CD4-positive, alpha-beta memory T cell (primary cell): ENCODE measurements at regions not wholly inside any gene's neighbourhood (a gene's known extent, or its start where the extent isn't known, plus 50 kb on each side); places are given as distances from the start of the nearest gene placed in this dataset.
"Not testable (repeated sequence)": the region's sequence is repeated elsewhere in the genome, so short reads cannot be mapped to it uniquely, and the experiment has no call there.

Experiments used
- CTCF ChIA-PET: fragments of 350-600 bp; sonication (Branson Sonifier 250); formaldehyde crosslinking; loops from one replicate; lab custom pipeline; 2021; ENCODE audit warnings: inconsistent platforms; ENCODE audit not compliant: partially characterized antibody; lab: Charles Lee
- POLR2A ChIA-PET: fragments of 350-600 bp; sonication (Branson Sonifier 250); formaldehyde crosslinking; loops from one replicate; lab custom pipeline; 2021; ENCODE audit not compliant: partially characterized antibody; lab: Charles Lee
- DNase-seq, 5 donors: peaks; one replicate each; pipeline versions ENCODE4 v3.0.0 to v3.0.0-alpha.2; 2020 to 2022; ENCODE audit warnings: mixed read lengths in 1 of 5
- H3K27ac ChIP-seq: one replicate; pipeline ENCODE4 v1.7.0; 2013; ENCODE audit warnings: low read depth, low read length
- H3K27me3 ChIP-seq: 2 replicates; pipeline ENCODE4 v1.7.0; 2013; ENCODE audit warnings: mild to moderate bottlenecking, low read length, moderate library complexity; ENCODE audit not compliant: insufficient read depth
- H3K36me3 ChIP-seq: 2 replicates; pipeline ENCODE4 v1.7.0; 2013; ENCODE audit warnings: mild to moderate bottlenecking, low read length, moderate library complexity; ENCODE audit not compliant: insufficient read depth
- H3K4me1 ChIP-seq: 2 replicates; pipeline ENCODE4 v1.7.0; 2013; ENCODE audit warnings: mild to moderate bottlenecking, low read length, moderate library complexity; ENCODE audit not compliant: insufficient read depth
- H3K4me3 ChIP-seq, 2 donors: one replicate each; pipeline ENCODE4 v1.7.0; 2013; ENCODE audit warnings: low read length in 2 of 2, mild to moderate bottlenecking in 1 of 2
- H3K9me3 ChIP-seq, 2 donors: one replicate each; pipeline ENCODE4 v1.7.0; 2013; ENCODE audit warnings: low read length in 2 of 2, control low read depth in 1 of 2; ENCODE audit not compliant: control insufficient read depth in 1 of 2
- H3K27ac Mint-ChIP-seq, 7 donors: one replicate each; pipeline ENCODE4 v1.8.0; 2020 to 2021; ENCODE audit warnings: mixed read lengths in 7 of 7, mild to moderate bottlenecking in 6 of 7, inconsistent platforms in 3 of 7, moderate library complexity in 3 of 7
- H3K27me3 Mint-ChIP-seq, 2 donors: one replicate each; pipeline ENCODE4 v1.8.0; 2020 to 2021; ENCODE audit warnings: mixed read lengths in 2 of 2
- H3K36me3 Mint-ChIP-seq, 2 donors: one replicate each; pipeline ENCODE4 v1.8.0; 2020 to 2021; ENCODE audit warnings: mixed read lengths in 2 of 2, inconsistent platforms in 1 of 2, mild to moderate bottlenecking in 1 of 2
- H3K4me1 Mint-ChIP-seq, 4 donors: one replicate each; pipeline ENCODE4 v1.8.0; 2020 to 2021; ENCODE audit warnings: mixed read lengths in 4 of 4, mild to moderate bottlenecking in 1 of 4
- H3K4me3 Mint-ChIP-seq, 8 donors: one replicate each; pipeline ENCODE4 v1.8.0; 2020 to 2021; ENCODE audit warnings: mixed read lengths in 8 of 8, mild to moderate bottlenecking in 7 of 8, moderate library complexity in 6 of 8, inconsistent platforms in 3 of 8
- H3K9me3 Mint-ChIP-seq, 8 donors: one replicate each; pipeline ENCODE4 v1.8.0; 2020 to 2021; ENCODE audit warnings: mixed read lengths in 8 of 8, mild to moderate bottlenecking in 5 of 8, inconsistent platforms in 3 of 8, moderate library complexity in 1 of 8
- intact Hi-C: fragments of 100-400 bp; cut with micrococcal nuclease; formaldehyde crosslinking; loops from one replicate; pipeline ENCODE4 v1.15.1; 2023

- intact Hi-C loops, H3K27ac ChIP-seq, H3K27me3 Mint-ChIP-seq, H3K36me3 Mint-ChIP-seq, H3K4me1 Mint-ChIP-seq, POLR2A ChIA-PET, H3K4me1 ChIP-seq, H3K36me3 ChIP-seq, H3K27ac Mint-ChIP-seq, H3K4me3 ChIP-seq, H3K9me3 ChIP-seq, H3K9me3 Mint-ChIP-seq, DNase-seq, H3K27me3 ChIP-seq, H3K4me3 Mint-ChIP-seq, CTCF ChIA-PET: not testable (repeated sequence)
These were observed 224.7 kb downstream of the LNPK start for GRCh38 chr2:175777337-175777736.

GRCh38 chr2:175769200-175769599, 232.9 kb downstream of the LNPK start:
- intact Hi-C loops = no loop called here
- ChIA-PET CTCF (no interaction called here), POLR2A (no interaction called here)

GRCh38 chr2:175766880-175767279, 235.2 kb downstream of the LNPK start:
- ChIA-PET CTCF (no interaction called here), POLR2A (no interaction called here)
- H3K27me3 Mint-ChIP-seq = peaks cover 0 to 3% of the 10 kb centered on the region in 2 donors

More at GRCh38 chr2:175769200-175769599, 232.9 kb downstream of the LNPK start:
- DNase-seq = no peak
- Mint-ChIP-seq H3K27ac (no peak overlapping the region), H3K36me3 (no peaks in the 10 kb centered on the region), H3K9me3 (peaks cover 0 to 2% (median 0%) of the 10 kb centered on the region in 8 donors), H3K27me3 (peaks cover 2 to 7% of the 10 kb centered on the region in 2 donors), H3K4me1 (no peaks in the 10 kb centered on the region), H3K4me3 (no peak overlapping the region)
- H3K27ac ChIP-seq = no peak overlapping the region
- H3K9me3 ChIP-seq = no peaks in the 10 kb centered on the region
- no peak overlapping the region for H3K4me3 ChIP-seq
- H3K27me3 ChIP-seq = no peaks in the 10 kb centered on the region
- H3K4me1 ChIP-seq = no peaks in the 10 kb centered on the region
- no peaks in the 10 kb centered on the region for H3K36me3 ChIP-seq

GRCh38 chr2:175755656-175756386, 246.2 kb downstream of the LNPK start:
- Histone ChIP-seq H3K36me3 (no peaks in the 10 kb centered on the region), H3K9me3 (no peaks in the 10 kb centered on the region), H3K27me3 (no peaks in the 10 kb centered on the region), H3K27ac (no peak overlapping the region), H3K4me3 (no peak overlapping the region), H3K4me1 (no peaks in the 10 kb centered on the region)
- no peak for DNase-seq
- Mint-ChIP-seq H3K9me3 (peaks cover 0 to 19% (median 4%) of the 10 kb centered on the region in 8 donors), H3K4me3 (no peak overlapping the region), H3K36me3 (no peaks in the 10 kb centered on the region), H3K27ac (no peak overlapping the region), H3K4me1 (no peaks in the 10 kb centered on the region), H3K27me3 (peaks cover 4 to 8% of the 10 kb centered on the region in 2 donors)
- CTCF ChIA-PET = no interaction called here
- intact Hi-C loops = no loop called here
- POLR2A ChIA-PET = no interaction called here

More at GRCh38 chr2:175766880-175767279, 235.2 kb downstream of the LNPK start:
- no peaks in the 10 kb centered on the region for H3K4me1 ChIP-seq
- H3K4me1 Mint-ChIP-seq = no peaks in the 10 kb centered on the region
- H3K27ac ChIP-seq = no peak overlapping the region
- no peaks in the 10 kb centered on the region for H3K36me3 ChIP-seq
- no peaks in the 10 kb centered on the region for H3K9me3 ChIP-seq
- no peak overlapping the region for H3K27ac Mint-ChIP-seq
- no peaks in the 10 kb centered on the region for H3K9me3 Mint-ChIP-seq
- no peaks in the 10 kb centered on the region for H3K36me3 Mint-ChIP-seq
- no peaks in the 10 kb centered on the region for H3K27me3 ChIP-seq
- H3K4me3 ChIP-seq = no peak overlapping the region
- no peak overlapping the region for H3K4me3 Mint-ChIP-seq
- no peak for DNase-seq
- intact Hi-C loops = no loop called here

- no peaks in the 10 kb centered on the region for H3K4me1 ChIP-seq
- CTCF ChIA-PET = no interaction called here
- H3K27ac ChIP-seq = no peak overlapping the region
- no peak overlapping the region for H3K4me3 ChIP-seq
- DNase-seq = no peak
- POLR2A ChIA-PET = no interaction called here
- Mint-ChIP-seq H3K36me3 (no peaks in the 10 kb centered on the region), H3K27me3 (peaks cover 4 to 8% of the 10 kb centered on the region in 2 donors), H3K4me3 (no peak overlapping the region), H3K9me3 (peaks cover 0 to 19% (median 5%) of the 10 kb centered on the region in 8 donors), H3K4me1 (no peaks in the 10 kb centered on the region), H3K27ac (no peak overlapping the region)
- no peaks in the 10 kb centered on the region for H3K36me3 ChIP-seq
- no peaks in the 10 kb centered on the region for H3K9me3 ChIP-seq
- no peaks in the 10 kb centered on the region for H3K27me3 ChIP-seq
- intact Hi-C loops = no loop called here
These were observed 246.9 kb downstream of the LNPK start for GRCh38 chr2:175755169-175755568.

GRCh38 chr2:175750195-175750594, 251.9 kb downstream of the LNPK start:
- no peak overlapping the region for H3K4me3 ChIP-seq
- no peaks in the 10 kb centered on the region for H3K4me1 Mint-ChIP-seq

GRCh38 chr2:175745911-175746310, 256.2 kb downstream of the LNPK start:
- Histone ChIP-seq H3K27me3 (no peaks in the 10 kb centered on the region), H3K9me3 (no peaks in the 10 kb centered on the region), H3K27ac (no peak overlapping the region), H3K4me3 (no peak overlapping the region), H3K36me3 (no peaks in the 10 kb centered on the region), H3K4me1 (no peaks in the 10 kb centered on the region)
- POLR2A ChIA-PET = no interaction called here
- no peak for DNase-seq
- H3K27ac Mint-ChIP-seq = no peak overlapping the region
- H3K4me1 Mint-ChIP-seq = no peaks in the 10 kb centered on the region
- CTCF ChIA-PET = no interaction called here
- no peak overlapping the region for H3K4me3 Mint-ChIP-seq
- H3K36me3 Mint-ChIP-seq = no peaks in the 10 kb centered on the region
- peaks cover 2 to 8% of the 10 kb centered on the region in 2 donors for H3K27me3 Mint-ChIP-seq
- peaks cover 0 to 4% (median 0%) of the 10 kb centered on the region in 8 donors for H3K9me3 Mint-ChIP-seq
- intact Hi-C loops = no loop called here

More at GRCh38 chr2:175750195-175750594, 251.9 kb downstream of the LNPK start:
- H3K9me3 ChIP-seq = no peaks in the 10 kb centered on the region
- no peaks in the 10 kb centered on the region for H3K4me1 ChIP-seq
- H3K27ac ChIP-seq = no peak overlapping the region
- peaks cover 0 to 2% of the 10 kb centered on the region in 2 donors for H3K27me3 Mint-ChIP-seq
- intact Hi-C loops = no loop called here
- no peaks in the 10 kb centered on the region for H3K36me3 Mint-ChIP-seq
- no peak overlapping the region for H3K4me3 Mint-ChIP-seq
- CTCF ChIA-PET = no interaction called here
- H3K9me3 Mint-ChIP-seq = peaks cover 0 to 9% (median 0%) of the 10 kb centered on the region in 8 donors
- POLR2A ChIA-PET = no interaction called here
- no peaks in the 10 kb centered on the region for H3K27me3 ChIP-seq
- no peak for DNase-seq
- no peaks in the 10 kb centered on the region for H3K36me3 ChIP-seq
- no peak overlapping the region for H3K27ac Mint-ChIP-seq
